ENCODE measurements at regions not wholly inside any gene's neighbourhood (a gene's known extent, or its start where the extent isn't known, plus 50 kb on each side); places are given as distances from the start of the nearest gene placed in this dataset.

GRCh38 chr3:18137958-18138357 is 287.2 kb downstream of the SATB1 start:
- intact Hi-C loops (cut with DNase I): no loop called here
- no peak for ATAC-seq
- DNase-seq (ENCODE audit: low spot score): no peak

- ATAC-seq (no peak), DNase-seq (ENCODE audit: low spot score) (no peak)
- intact Hi-C loops (cut with DNase I): no loop called here
These were observed 289.9 kb downstream of the SATB1 start for GRCh38 chr3:18135060-18135814.

- no peak for DNase-seq (ENCODE audit: low spot score)
- intact Hi-C loops (cut with DNase I): no loop called here
- ATAC-seq: no peak
These were observed 290.6 kb downstream of the SATB1 start for GRCh38 chr3:18134386-18135059.

- no peak for ATAC-seq
- intact Hi-C loops (cut with DNase I): no loop called here
- DNase-seq (ENCODE audit: low spot score): no peak
These were observed 292.1 kb downstream of the SATB1 start for GRCh38 chr3:18132991-18133390.

- intact Hi-C loops (cut with DNase I): no loop called here
- ATAC-seq (no peak), DNase-seq (ENCODE audit: low spot score) (no peak)
These were observed 297.1 kb downstream of the SATB1 start for GRCh38 chr3:18127859-18128681.

- ATAC-seq (no peak), DNase-seq (ENCODE audit: low spot score) (no peak)
- intact Hi-C loops (cut with DNase I): no loop called here
These were observed 297.8 kb downstream of the SATB1 start for GRCh38 chr3:18127174-18127858.

GRCh38 chr3:18126772-18127171 is 298.4 kb downstream of the SATB1 start:
- ATAC-seq (no peak), DNase-seq (ENCODE audit: low spot score) (no peak)
- intact Hi-C loops (cut with DNase I): no loop called here

GRCh38 chr3:18124501-18124900 is 300.6 kb downstream of the SATB1 start:
- intact Hi-C loops (cut with DNase I): no loop called here
- ATAC-seq (no peak), DNase-seq (ENCODE audit: low spot score) (no peak)

GRCh38 chr3:18122264-18122663 is 302.9 kb downstream of the SATB1 start:
- intact Hi-C loops (cut with DNase I): no loop called here
- DNase-seq (ENCODE audit: low spot score) (no peak), ATAC-seq (no peak)

- intact Hi-C loops (cut with DNase I): no loop called here
- ATAC-seq: no peak
These were observed 304.1 kb downstream of the SATB1 start for GRCh38 chr3:18121020-18121419.

GRCh38 chr3:18119866-18120265 is 305.3 kb downstream of the SATB1 start:
- intact Hi-C loops (cut with DNase I): no loop called here
- DNase-seq (ENCODE audit: low spot score) (no peak), ATAC-seq (no peak)

More at GRCh38 chr3:18121020-18121419, 304.1 kb downstream of the SATB1 start:
- no peak for DNase-seq (ENCODE audit: low spot score)

GRCh38 chr3:18114894-18115293 is 310.2 kb downstream of the SATB1 start:
- ATAC-seq (no peak), DNase-seq (ENCODE audit: low spot score) (no peak)
- intact Hi-C loops (cut with DNase I): no loop called here

- ATAC-seq: no peak
- intact Hi-C loops (cut with DNase I): no loop called here
These were observed 311.7 kb downstream of the SATB1 start for GRCh38 chr3:18113417-18113816.

GRCh38 chr3:18112674-18113375 is 312.3 kb downstream of the SATB1 start:
- intact Hi-C loops (cut with DNase I): no loop called here
- DNase-seq (ENCODE audit: low spot score) (no peak), ATAC-seq (no peak)

More at GRCh38 chr3:18113417-18113816, 311.7 kb downstream of the SATB1 start:
- no peak for DNase-seq (ENCODE audit: low spot score)

- peak; percentile 78 for ATAC-seq
- intact Hi-C loops (cut with DNase I): no loop called here
- no peak for DNase-seq (ENCODE audit: low spot score)
These were observed 313.3 kb downstream of the SATB1 start for GRCh38 chr3:18111796-18112232.

GRCh38 chr3:18103591-18103990 is 321.5 kb downstream of the SATB1 start:
- intact Hi-C loops (cut with DNase I): no loop called here
- no peak for ATAC-seq

GRCh38 chr3:18100121-18100520 is 325.0 kb downstream of the SATB1 start:
- ATAC-seq: no peak
- no peak for DNase-seq (ENCODE audit: low spot score)
- intact Hi-C loops (cut with DNase I): no loop called here

More at GRCh38 chr3:18103591-18103990, 321.5 kb downstream of the SATB1 start:
- no peak for DNase-seq (ENCODE audit: low spot score)

GRCh38 chr3:18099611-18100010 is 325.5 kb downstream of the SATB1 start:
- intact Hi-C loops (cut with DNase I): no loop called here
- ATAC-seq (no peak), DNase-seq (ENCODE audit: low spot score) (no peak)

All from sciatic nerve (tissue), 2 donors.